OCI-LY1 (cell line): ENCODE measurements at regions not wholly inside any gene's neighbourhood (a gene's known extent, or its start where the extent isn't known, plus 50 kb on each side); places are given as distances from the start of the nearest gene placed in this dataset.

Experiments used
- CTCF ChIP-seq: fragments of 200-600 bp; sonication (generic), shearing (Covaris generic); IDR thresholded peaks from 2 replicates; pipeline ENCODE4 v1.5.1; 2017; ENCODE audit warnings: mild to moderate bottlenecking, antibody characterized with exemption, low read length, moderate library complexity, mixed read lengths
- EZH2 ChIP-seq: fragments of 200-600 bp; sonication (generic), shearing (Covaris generic); IDR thresholded peaks from 2 replicates; pipeline ENCODE4 v1.8.0; 2017; ENCODE audit warnings: borderline replicate concordance, mixed run types, mild to moderate bottlenecking, antibody characterized with exemption, low read length, moderate library complexity, mixed read lengths

GRCh38 chr1:60141276-60141675 is 67.7 kb upstream of the C1orf87 start:
- no peak for TF ChIP-seq EZH2
- no peak for TF ChIP-seq CTCF
